ENCODE measurements at regions not wholly inside any gene's neighbourhood (a gene's known extent, or its start where the extent isn't known, plus 50 kb on each side); places are given as distances from the start of the nearest gene placed in this dataset.
A peak's percentile ranks its signal among the peaks of the same experiment; 100 is the strongest.

DNA sequence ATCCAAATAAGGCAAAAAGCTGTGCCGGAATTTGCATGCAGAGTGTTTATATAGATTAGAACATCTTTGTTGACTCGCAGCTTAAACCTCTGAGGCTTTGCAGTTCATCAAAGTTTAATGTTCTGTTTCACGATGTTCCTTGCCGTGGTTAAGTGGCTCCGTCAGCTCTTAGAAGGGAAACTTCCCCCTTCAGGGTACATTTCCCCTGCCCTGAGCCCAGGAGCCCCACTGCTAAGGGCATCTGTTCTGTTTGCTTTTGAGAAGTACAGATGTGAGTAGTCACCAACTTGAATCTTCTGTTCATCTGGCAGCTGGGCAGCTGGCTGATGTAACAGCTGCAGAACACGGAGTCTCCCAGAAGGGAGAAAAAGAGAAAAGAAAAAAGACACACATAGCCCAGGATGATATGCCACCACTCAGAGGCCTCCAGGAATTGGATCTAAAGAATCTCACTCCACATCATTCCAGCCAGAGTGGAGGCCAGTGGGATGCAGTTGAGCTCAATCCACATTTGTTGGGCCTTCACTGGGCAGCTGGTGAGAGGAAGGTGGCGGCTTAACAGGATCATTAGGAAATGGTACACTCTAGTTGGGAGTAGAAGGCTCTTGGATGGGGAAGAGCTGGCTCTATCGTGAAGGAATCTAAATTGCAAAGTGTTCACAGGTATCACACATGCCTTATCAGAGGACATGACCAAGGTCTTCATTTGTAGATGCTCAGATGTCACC lies 178.7 kb upstream of the RBPJ start:
- DNase-seq = no peak

DNA sequence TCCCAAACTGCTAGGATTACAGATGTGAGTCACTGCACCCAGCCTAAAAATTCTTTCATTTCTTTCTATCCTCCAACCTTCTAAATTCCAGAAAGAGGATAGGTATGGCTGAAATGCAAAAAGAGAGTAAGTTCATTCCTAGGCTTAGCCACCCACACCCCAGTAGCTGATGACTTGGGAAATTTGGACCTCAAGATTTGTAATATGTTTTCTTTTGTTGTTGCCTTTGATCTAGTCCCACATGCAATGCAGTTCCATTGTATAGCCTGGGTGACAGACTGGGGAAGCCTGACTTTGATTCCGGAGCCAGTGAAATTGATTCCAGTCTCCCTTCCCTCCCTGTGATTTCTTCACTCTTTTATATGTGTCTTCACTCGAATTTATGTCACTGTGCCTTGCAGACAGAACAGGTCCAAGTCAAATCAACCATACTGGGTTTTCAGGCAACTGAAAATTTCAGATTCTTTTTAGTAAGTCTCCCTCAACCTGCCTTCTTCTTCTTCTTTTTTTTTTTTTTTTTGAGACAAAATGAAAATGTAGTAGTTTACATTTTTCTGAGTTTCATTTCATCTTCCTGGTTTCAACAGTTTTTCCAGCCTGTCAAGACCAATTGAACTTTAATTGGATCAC lies 176.2 kb upstream of the RBPJ start:
- no peak for DNase-seq

DNA sequence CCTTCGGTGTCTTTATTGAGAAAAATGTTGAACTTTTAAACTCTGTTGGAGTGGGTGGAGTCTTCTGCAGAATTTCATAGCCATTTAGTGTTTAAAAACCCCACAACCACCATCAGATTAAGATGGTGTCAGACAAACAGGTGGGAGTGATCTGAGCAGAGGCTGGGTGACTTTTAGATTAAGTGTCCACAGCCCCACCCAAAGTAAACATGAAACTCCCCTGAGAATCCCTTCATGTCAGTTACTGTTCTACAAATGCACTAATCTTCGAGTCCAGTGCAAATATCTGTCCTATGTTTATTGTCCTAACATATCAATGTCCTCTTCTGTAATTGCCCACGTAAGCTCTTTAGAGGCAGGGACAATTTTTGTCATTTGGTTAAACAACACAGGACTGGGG lies 175.6 kb upstream of the RBPJ start:
- no peak for DNase-seq

DNA sequence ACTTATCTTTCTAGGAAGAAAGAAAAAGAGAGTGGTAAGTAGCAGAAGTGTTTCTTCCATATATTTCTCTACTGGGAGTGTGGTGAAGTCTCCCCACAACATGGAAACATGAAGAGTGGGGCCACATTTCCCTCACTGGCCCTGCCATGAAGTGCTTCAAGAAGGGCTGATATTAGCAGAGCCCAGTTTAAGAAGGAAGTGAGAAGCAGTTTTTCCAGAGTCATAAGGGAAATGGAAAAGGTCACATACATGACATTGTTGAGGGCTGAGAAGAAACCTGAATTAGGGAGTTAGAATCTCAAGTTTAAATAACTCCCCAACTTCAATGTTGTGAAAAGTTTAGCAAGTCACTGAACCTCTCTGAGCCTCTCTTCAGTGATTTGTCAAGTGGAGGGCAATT lies 171.9 kb upstream of the RBPJ start:
- DNase-seq = no peak

DNA sequence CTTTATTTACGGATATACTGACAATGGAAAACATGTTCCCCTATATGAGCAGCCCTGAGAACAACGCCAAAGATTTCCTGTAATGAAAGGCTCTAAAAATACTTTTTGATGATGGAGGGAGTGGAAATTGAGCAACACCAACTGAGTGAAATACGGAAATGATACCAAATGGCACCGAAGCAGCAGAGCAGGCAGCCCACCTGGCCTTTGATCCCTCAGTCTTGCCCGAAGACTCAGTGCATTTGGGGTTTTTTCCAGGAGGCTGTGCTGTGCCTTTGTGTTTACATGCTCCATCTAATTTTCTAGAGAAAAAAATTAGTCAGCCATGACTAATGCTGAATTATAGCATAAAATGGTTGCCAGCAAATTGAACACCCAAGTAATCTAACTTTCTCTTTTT lies 169.9 kb upstream of the RBPJ start:
- no peak for DNase-seq

DNA sequence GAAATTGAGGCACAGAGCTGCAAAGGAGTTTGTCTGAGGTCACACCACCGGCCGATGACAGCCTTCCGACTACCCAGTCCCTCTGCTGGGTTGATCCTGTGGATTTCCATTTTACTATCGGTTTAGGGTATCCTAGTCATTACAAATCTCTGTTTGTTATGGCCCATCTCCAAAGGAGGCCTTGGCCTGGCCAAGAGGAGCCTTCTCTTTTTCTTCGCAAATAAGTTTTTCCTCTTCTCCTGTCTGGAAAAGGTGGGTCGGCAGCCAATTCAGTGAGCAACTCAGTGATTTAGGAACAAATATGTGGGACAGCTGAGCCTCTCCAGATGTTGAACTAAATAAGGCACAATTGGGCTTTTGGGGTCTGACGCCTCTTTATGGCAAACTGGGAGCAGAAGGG lies 169.2 kb upstream of the RBPJ start:
- no peak for DNase-seq

DNA sequence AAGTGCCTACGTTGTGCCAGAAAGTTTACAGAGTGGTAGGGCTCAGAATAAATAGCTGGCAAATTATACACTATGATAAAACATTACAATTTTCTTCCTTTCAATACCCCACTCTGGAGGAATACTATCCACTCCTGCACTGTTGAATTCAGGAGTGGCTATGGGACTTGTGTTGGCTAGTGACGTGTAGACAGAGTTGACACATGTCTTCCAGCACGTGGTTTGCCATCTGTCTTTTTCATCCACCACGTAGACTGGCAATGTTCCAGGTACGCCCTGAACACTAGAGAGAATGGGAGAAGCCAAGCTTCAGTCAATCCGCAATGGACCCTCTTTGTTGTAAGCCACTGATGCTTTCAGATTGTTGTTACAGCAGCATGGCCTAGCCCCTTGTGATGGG lies 168.8 kb upstream of the RBPJ start:
- DNase-seq = peak; percentile 55

DNA sequence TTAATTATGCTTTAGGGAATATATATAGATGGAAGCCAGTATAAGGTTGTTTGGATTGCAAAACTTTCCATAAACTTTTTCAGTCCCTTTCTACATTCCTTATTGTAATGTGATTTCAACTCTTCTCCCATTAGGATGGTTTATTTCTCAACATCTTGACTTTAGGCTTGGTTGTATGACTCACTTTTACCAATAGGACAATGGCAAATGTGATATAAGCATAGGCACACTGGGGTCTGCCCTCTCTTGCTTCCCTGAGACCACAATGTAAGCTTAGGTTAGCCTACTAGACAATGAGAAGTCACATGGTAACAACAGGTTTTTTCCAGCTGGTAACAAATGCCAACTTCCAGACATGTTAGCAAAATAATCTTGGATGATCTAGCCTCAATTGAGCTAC lies 163.3 kb upstream of the RBPJ start:
- no peak for DNase-seq

DNA sequence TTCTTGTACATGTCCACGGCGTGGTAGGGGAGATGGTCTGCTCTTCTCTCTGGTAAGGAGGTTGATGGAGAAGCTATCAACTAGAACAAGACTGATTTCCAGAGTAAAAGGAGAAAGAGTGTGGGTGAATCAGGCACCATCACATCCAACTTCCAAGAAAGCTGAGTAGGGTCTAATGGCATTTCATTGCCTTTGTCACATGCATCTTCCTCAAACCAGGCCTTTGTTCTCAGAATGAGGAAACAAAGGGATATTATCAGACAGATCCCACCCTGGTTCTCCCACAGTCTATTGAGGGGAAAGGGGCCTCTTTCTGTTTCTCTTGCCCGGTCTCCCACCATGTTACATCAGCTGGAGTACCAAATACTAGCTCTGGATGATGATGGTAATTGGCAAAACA lies 160.2 kb upstream of the RBPJ start:
- no peak for DNase-seq

DNA sequence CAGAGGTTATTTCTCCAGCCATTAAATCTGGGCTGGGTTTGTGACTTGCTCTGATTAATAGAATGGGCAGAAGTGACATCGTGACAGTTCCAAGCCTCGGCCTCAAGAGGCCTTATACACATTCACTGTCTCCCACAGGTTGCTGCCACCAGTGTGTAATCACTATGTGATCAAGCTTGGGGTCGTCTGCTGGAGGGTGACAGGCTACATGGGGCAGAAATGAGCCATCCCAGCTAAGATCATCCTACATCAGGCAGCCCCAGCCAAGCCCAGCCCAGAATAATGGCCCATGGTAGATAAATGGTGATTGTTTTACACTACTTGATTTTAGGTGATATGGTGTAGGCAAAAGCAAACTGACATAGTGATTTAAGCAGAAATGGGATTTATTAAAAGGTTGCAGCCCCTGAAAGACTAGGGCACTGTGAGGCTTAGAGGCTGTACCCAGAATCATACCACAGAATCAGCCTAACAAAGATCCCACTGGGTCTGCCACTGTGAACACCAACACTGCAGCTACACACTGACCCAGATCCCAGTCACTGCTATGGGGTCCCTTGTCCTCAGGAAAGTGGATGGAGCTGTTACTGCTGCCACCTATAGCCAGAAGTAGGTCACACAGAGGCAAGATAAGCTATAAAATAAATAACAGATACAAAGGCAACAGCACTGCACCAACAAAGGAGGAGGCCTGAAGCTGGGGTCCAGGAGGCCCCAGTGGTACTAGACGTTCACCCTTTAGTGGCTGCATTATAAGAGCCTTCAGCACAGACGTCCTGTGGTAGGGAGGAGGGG lies 159.6 kb upstream of the RBPJ start:
- peak; percentile 42 for DNase-seq

DNA sequence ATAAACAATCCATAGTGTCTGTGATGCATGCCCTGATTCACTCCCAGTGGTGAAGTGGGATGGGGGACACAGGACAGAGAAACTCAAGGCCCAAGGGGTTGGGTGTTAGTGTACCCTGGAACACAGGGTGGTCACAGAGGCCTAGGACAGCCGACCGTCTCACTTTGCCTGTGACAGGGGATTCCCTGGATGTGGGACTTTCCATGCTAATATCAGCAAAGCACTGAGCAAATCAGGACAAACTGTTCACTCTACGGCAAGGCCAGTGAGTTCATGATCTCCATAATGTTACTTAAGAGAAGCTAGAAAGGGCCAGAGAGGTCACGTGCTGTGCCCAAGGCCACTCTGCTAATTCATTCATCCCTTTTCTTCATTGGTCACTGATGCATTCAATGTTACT lies 158.7 kb upstream of the RBPJ start:
- no peak for DNase-seq

DNA sequence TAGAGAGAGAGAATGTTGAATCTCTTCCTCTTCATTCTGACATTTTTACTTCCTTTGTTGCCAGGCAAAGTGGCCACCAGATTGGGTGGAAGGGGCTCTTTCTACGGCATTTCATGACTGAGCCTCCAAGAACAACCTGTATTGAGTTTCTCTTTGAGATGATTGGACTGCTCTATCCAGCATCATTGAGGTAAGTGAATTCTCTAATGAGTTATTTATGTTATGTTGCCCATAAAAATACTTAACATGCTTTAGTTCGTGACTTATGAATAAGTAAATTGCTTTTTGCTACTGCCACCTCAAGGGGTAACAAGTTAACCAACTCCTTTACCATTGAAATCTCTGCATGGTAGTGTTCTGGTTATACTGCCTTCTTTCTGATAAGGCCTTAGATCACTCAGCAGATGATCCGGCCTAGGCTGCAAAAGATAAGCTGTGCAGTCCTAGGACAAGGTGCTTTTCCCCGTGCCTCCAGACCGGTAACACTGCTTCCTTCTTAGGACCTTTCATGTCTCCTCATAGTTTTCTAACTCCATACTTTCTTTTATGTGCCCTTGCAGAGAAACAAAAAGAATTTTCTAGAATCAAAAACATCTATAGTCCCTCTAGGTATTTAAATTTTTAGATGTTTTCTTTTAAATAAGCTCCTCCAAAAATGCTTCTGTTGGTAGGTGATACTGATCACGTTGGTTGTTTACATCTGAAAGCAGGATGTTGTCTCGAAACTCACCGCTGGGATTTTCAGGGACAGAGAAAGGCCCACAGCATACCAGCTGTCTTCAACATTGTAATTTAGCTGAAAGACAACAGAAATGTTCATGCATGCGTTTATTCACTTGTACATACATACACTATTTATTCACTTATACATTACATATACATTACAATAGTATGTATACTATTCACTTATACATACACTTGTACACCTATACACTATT lies 157.1 kb upstream of the RBPJ start:
- DNase-seq = no peak

DNA sequence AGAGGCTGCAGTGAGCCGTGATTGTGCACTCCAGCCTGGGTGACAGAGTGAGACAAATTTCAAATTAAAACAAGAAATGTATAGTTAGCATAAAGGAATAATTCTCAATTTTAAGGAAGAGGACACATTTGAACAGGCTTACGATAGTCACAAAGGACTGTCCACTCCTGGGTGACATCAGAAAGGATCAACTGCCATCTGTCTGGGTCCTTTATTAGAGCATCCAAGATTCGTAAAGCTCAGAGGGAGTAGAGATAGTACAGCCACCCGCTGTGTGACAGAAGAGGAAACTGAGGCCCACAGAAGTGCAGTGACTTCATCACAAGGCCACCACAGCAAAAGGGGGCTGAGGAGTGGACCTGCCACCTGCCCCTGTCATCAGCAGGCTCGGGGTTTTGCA lies 149.3 kb upstream of the RBPJ start:
- no peak for DNase-seq

DNA sequence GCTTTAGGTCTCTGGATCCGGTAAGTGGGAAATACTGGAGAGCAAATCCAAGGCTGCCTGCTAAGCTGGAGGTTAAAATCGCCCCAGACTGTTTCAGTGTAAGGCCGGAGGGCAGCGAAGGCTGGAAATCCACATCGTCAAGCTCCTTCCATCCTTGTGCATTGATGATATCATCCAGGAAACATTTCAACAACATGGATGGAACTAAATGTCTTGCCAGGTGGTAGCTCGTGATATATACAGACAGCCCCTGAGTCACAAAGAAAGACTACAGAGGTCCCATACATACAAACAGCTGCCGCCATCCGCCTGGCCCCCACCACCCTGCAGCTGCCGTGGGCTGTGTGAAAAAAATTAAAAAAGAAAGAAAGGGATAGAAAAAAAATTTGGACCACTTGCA lies 148.9 kb upstream of the RBPJ start:
- no peak for DNase-seq

DNA sequence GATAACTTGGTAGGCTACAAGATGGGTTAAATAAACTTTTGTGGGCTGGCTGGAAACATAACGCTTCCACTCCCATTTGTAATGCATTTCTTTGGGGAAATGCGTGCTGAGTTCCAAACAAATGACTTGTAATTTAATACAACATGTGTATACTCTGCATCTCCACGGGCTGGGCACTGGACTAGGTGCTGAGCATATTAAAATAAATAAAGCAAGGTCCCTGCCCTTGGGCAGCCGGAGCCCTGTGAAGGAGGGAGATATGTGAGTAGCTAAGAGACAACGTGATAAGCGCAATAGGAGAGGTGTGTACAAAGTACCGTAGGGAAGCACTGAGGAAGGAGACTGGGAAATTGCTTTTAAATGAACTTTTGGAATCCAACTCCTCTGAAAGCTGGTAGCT lies 147.2 kb upstream of the RBPJ start:
- no peak for DNase-seq

DNA sequence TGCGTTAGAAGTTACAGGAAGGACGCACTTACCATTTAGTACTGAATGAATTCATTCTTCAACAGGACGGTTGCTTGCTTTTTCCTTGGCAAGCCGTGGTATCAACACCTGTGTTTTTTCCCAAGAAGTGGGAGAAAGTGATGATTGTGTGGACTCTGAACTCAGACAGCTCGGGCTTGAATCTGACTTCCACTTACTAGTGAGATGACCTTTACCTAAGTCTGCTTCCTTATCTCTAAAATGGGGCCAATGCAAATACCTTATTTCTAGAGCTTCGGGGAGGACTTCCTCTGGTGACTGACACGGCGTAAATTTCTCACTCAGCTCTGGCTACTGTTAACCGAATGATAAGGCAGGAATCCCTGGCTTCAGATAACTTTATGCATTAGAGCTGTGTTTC lies 146.8 kb upstream of the RBPJ start:
- DNase-seq = no peak

DNA sequence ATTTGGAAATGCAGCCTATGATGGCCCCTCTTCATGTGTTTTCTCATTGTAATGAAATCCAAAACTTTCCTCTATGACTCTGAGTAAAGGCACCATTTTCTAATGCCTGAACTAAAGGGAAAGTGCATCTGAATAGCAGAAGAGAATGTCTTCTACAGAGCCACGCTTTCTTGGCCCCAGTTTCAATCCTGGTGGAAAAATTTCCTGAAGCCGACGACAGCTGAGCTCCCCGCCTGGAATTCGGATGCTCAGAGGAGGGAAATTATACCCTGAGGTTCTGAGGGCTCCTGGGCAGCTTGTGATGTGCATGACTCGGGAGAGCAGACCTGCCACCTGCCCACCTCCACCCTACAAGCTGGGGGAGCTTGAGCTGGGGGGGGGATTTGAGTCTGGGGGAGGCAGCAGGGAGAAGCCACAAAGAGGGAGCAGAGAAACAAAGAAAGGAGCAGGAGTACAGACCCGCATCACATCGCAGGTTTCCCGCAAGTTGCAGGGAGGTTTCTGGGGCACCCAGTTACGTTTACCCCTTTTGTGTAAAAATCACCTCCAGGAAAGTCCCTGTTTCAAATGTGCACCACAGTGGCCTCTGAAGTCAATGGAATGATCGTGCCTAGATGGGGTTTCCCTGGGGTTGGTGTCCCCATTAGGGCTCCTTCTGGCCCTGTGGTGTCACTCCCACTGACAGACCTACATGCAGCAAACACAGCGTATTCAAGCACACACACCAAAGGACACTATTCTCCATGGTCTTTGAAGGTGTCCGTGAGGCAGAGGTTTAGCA lies 145.6 kb upstream of the RBPJ start:
- no peak for DNase-seq

DNA sequence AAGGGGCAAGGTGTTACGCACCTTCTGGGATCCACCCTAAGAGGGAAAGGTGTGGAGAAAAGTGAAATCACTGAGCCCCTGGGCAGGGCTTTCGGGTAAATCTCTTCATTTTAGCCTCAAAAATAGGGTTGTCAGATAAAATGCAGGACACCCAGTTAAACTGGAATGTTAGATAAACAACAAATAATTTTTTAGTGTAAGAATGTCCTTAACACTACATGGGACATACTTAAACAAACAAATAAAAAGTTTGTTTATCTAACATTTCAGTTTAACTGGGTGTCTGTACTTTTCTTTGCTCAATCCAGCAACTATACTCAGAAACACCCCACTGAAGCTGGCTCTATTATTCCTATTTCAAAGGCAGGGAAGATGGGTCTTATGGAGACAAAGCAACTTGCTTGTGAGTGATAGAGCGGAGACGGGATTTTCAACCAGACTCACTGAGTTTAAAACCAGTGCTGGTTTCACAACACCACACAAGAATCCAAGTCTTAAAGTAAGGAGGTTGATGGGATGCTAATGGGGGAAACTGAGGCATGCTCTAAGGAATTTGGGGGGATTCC lies 144.8 kb upstream of the RBPJ start:
- DNase-seq = no peak

DNA sequence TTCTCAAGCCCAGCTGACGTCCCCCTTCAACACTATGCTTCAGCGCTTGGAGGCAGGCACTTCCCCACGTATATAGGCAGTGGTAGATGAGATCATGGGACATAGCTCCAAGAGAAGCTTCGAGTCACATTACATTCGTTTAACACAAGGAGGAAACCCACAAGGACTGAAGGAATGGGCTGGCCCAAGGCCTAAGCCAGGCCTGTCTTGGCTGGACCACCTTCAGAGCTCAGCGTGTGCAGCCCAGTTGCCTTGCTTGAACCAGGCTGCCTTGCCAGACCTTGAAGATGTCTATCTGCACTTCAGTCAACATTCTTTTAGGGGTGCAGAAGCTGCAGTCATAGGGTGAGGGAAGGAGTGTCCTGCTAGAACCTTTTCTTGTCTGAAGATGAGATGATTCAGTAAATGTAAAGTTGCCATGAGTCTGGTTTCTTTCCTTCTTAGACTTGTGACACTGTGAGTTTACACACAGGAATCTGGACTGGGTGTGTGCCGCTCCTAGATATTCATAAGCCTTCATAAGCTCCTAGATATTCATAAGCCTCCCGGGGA lies 144.1 kb upstream of the RBPJ start:
- no peak for DNase-seq

DNA sequence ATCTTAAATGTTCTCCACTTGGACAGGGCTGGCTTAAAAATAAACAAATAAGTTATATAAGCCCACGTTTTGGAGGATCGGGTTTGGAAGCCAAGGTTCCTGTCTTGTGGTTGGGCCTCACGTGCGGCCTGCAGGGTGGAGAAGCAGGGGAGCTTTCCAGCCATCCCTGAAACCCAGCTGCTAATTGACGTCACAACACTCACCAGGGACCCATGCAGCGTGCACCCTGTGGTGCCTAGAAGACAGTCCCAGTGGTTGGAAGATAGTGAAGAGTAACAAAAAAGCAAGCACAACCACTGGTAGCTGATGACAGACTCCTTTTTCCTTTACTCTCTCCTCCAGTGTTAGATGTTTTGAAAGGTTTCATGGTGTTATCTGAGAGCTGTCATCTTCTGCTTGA lies 142.0 kb upstream of the RBPJ start:
- DNase-seq = no peak

DNA sequence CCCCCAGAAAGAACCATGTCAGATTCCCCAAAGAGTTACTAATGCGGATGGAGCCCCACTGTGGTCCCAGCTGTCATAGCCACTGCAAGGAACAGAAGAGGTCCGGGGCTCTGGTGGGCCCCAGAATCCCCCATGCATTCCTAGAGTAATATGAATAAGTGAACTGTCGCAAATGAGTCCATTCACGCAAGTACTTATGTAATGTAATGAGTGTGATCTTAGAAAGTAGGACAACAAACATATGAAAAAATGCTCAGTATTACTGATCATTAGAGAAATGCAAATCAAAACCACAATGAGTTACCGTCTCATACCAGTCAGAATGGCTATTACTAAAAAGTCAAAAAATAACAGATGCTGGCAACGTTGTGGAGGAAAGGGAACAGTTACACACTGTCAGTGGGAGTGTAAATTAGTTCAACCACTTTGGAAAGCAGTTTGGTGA lies 141.5 kb upstream of the RBPJ start:
- DNase-seq = no peak

DNA sequence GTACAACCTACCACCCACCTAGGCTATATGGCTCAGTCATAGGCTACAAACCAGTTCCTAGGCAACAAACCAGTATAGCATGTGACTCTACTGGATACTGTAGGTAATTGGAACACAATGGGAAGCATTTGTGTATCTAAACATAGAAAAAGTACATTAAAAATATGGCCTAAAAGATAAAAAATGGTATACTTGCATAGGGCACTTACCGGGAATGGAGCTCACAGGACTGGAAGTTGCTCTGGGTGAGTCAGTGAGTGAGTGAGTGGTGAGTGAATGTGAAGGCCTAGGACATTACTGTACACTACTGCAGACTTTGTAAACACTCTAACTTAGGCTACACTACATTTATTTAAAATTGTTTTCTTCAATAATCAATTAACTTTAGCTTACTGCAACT lies 139.2 kb upstream of the RBPJ start:
- DNase-seq = no peak

Data from NCI-H82 (cell line).